Left kidney (tissue), 1 donor: ENCODE measurements at regions not wholly inside any gene's neighbourhood (a gene's known extent, or its start where the extent isn't known, plus 50 kb on each side); places are given as distances from the start of the nearest gene placed in this dataset.
"Not testable (repeated sequence)": the region's sequence is repeated elsewhere in the genome, so short reads cannot be mapped to it uniquely, and the experiment has no call there.

Source experiments
- DNase-seq: peaks from one replicate; pipeline ENCODE4 v3.0.0-alpha.2; 2013

DNA sequence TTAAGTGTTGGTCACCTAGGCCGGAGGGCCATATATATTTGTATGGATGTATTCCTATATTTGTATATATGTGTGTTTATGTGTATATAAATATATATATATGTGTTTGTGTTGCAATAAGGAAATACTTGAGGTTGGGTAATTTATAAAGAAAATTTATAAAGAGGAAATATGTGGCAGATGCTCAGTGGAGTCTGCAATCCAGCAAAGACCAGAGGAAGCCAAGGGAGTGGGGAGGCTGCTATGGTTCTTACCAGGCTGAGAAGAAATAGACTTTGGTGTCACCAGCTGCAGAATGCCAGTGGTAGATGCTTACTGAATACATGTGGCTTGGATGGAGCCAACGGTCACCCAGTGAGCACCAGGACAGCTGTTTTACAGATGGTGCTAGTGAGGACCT lies 97.4 kb upstream of the ELOVL5 start:
- DNase-seq = no peak

DNA sequence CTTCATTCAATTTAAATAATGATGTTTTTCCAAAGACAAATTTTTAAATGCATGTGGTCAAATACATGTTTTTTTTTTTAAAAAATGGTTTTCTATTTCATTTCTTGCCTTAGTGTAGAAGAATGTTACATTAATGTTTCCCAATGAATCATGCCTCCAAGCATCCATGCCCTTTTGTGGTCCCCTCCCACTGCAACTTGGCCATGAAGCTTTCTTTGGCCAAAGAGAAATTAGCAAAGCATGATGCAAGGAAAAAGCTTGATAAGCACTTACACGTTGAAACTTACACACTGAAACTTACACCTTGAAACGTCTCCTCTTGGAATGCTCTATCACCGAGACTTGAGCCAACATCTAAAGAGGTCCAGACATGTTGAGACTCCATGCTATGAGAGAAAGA lies 93.0 kb upstream of the ELOVL5 start:
- no peak for DNase-seq

DNA sequence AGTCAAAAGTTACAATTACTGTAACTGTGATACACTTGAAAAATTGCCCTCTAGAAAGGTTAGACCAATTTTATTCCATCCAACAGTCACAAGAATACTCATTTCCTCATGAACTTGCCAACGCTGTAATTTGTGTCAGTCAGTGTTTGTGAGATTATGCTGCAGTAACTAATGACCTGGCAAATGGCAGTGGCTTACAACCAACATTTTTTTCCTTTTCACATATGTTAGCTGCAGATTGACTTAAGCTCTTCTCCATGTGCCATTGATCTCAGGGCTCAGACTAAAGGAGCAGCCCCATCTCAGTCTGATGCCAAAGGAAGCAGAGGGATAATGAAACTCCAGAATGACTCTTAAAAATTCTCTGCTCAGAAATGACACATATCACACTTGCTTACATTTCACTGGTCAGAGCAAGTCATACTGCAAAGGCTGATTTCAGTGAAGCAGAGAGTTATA lies 92.3 kb upstream of the ELOVL5 start:
- DNase-seq = no peak

DNA sequence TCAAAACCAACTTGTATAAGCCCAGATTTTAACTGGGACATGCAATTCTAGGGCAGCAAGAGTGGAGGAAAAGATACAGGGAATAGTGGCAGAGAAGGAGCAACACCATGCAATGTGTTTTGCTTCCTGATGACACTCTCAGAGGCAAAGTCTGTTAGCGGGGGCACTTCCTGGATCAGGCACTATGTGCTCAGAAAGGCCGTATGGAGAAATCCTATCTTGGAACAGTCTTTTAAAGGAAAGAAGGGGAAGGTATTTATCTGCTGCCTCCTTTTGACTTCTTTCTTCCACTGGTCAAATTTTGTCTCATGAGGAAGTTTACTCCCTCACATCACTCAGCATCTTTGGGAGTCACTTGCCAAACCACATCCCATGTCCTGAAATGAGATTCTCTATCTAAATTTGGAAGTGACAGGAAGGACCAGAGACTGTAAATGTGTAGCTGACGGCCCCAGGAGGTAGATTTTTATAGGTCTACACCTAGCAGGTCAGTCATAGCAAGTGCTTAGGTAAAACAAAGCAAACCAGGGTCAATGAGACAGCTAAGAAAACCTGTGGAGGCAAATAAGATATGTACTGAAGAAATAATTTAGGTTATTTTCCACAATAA lies 91.7 kb upstream of the ELOVL5 start:
- no peak for DNase-seq

DNA sequence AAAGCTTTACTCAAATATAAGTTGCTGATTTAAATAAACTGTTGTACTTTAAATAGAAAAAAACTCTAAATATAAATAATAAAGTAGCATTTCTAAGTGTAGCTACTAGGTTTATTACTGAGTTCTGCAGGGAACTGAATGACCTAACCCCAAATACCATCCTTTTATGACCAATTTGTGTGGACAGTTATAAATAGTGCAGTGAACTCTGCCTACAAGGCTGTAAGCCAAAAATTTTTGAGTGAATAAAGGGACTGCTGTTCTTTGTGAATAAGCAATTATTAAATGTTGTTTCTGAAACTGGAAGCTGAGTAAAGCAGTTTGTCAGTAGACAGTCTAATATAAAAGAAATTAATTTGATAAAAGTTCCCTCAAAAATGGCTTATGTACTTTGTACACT lies 90.8 kb upstream of the ELOVL5 start:
- no peak for DNase-seq

DNA sequence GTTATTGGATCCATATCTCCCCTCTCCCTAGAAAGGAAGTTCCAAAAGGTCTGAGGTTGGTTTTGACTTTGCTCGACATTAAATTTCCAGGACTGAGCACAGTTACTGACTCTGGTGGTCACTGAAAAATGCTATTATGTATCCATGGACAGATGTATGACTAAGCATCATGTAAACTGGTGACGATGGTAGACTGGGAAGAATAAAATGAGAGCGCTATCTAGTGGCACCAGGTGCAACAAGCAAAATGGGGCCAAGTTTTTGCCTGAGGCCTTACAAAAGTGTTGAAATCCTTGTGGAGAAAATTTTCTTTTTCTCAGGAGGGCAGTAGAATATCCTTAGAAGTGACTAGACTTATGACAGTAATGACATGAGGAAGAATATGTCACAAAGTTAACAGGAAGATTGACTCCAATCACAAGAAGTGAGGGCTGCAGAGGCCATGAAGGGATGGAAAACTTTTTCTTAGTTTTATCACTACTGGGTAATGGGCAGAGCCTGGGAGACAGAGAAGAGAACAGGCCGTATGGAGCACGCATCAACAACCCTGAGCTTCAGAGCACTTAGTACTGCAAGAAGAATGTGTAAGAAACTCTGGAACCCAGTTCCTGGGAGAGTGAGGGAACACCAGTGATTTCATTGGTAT lies 88.9 kb upstream of the ELOVL5 start:
- DNase-seq = peak; percentile 30

DNA sequence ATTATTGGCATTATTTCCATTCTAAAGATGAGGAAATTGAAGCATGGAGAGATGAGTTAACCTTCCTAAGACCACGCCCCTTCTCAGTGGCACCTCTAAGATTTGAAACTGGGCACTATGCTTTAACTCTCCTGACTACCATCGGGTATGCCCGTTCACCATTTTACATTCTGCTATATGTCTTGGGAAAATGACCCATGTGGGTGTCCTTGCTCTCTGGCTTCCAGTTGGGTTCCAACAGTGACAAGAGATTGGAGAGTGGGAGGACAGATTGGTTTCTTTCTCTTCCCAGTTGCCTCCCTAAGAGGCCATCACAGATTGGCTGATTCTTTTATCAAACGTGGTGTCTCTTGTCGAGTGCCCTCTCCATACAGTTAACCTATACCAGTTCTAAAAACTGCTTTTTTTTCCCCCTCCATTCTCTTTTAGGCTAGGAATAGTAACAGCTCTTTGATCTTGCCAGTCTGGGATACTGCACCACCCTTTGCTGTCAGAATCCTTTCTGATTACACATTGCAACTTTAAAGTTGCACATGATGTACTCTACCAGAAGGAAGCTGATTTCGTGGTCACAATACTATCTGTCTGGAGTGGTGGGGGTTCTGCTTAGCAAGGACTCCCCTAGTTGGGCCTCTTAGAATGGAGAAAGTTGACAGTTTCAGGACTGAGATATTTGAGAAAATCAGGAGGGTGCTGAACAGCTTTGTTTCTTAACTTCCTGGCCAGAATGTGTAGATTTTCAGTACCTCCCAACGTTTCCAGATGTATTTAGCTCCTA lies 88.0 kb upstream of the ELOVL5 start:
- no peak for DNase-seq

DNA sequence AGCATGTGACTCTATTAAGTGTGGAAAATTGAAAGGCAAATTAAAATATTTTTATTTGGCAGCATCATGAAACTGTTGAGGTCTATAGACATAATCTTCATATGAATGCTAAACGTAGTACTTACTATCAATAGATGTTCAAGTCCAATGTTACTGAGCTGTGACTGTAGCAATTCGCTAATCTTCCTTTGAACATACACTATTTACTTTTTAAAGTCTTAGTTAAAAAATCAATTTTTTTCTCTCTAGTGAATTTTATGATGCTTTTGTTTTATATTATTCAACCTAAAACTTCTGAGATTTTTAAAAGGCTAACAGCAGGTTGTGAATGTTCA lies 85.2 kb upstream of the ELOVL5 start:
- DNase-seq = no peak

DNA sequence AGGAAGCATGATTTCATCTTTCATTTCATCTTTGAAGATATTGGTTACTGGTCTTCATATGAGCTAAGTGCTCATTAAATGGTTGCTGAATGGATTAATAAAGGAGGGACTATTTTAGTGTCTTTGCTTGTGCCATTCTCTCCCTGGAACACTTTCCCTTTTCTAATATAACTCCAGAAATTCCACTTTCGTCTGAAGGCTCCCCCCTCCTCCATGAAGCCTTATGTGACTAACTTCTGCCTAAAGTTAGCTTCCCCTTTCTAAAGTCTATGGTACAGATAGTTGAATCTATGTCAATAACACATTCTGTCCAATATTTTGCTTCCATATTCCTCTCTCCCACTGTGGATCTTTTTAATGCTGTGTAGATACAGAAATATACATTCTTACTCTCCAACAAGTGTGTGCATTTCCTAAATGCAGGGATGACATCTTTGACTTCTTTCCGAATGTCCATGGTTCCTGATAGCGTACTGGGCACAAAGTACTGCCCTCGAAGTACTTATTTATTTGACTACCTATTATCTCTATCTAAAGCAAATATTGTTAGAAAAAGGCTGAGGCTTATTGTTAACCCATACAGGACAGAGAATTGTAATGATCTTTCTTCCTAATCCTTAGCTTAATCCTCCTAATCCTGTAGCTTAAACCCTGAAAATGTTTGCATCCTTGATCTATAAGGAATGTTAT lies 84.7 kb upstream of the ELOVL5 start:
- DNase-seq = no peak

DNA sequence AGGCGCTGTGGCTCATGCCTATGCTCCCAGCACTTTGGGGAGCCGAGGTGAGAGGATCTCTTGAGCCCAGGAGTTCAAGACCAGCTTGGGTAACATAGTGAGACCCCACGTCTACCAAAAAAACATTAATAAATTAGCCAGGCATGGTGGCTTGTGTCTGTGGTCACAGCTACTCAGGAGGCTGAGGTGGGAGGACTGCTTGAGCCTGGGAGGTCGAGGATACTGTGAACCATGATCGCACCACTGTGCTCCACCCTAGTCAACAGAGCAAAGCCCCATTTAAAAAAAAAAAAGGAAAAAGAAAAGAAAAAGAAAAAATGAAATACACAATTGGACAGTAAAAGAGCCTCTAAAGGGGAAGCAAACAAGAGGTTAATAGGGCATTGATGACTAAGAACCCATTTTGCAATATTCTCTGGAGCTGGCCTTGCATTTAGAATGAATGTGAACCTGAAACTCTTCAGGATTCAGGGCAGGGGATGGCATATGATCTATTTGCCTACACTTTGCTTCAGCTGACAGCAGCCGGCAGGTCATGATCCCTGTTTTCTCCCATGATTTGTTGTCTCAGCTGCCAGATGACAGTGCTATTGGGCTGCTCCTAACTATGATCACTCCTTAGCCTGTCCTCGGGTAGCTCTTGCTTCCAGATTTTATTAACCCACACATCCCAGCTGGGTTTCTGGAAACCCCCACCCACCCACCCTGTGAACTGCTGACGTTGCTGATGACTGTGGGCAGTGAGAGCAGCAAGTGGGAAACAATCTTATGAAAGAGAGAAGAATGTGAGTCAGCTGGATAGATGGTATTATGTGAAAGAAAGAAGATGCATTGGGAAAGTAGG lies 83.8 kb upstream of the ELOVL5 start:
- peak; percentile 52 for DNase-seq

DNA sequence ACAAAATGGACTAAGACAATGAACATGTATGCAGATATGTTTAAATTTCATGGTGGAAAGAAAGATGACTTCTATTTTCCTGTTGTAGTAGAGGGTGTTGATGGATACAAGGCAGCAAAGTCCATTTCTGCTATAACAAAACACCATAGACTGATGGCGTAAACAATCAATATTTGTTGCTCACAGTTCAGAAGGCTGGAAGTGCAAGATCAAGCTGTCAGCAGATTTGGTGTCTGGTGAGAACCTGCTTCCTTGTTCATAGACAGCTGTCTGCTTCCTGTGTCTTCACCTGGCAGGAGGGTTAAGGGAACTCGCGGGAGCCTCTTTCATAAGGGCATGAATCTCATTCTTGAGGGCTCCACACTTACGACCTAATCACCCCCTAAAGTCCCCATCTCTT lies 83.0 kb upstream of the ELOVL5 start:
- DNase-seq = no peak

DNA sequence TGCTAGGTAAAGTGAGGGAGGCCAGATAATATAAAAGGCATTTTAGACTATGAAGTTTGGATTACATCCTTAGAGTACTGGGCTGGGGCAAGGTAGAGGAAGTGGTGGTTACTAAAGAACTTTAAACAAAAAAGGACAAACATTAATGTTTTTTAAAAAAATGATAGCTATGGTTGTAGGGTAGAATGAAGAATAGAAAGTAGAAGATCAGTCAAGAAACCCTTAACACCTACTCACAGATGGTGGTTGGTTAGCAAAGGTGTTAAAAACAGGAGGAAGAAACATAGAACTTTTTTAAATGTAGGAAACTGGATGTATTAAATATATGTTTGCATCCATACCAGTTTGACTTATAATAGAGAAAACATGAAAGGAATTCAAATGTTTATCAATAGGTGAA lies 80.7 kb upstream of the ELOVL5 start:
- no peak for DNase-seq

DNA sequence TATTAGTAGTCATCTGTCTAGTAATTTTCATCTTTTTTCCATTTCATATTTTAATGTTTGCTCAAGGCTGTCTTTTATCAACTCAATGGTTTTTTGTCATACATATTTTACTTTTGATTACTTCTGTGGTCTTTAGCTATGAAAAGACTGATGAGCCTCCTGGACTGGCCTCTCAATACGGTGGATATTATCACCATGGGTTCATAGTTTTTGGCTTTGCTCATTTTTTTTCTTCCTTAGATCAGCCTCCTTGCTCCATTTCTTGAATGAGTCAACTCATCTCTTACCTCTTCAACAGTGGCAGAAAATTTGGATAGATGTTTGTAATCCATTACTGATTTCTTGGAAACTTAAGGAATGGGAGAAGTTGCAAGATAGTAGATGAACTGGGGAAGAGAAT lies 80.1 kb upstream of the ELOVL5 start:
- DNase-seq = no peak

DNA sequence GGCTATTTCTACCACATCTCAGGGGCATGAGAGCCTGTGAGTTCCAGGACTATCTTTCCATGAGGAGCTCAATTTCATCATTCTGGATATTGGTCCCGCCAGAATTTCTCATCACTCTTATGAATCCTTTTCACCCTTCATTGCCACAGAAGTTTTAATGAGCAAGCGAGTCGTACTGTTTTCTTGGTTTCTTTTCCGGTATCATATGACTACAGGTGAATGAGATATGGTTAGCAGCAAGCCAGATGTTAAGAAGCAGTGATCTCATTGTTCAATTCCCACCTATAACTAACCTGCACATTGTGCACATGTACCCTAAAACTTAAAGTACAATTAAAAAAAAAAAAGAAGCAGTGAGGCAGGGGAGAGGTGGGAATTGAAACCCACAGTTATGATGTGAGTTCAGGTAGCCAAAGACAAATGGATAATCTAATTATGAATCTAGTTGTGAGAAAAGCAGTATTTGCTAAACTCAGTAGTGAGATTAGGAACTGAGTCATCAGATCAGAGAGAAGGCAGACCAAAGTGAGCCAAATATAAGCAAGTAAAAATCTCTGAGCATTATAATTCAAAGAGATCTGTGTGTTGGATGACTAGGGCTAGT lies 78.0 kb upstream of the ELOVL5 start:
- no peak for DNase-seq

DNA sequence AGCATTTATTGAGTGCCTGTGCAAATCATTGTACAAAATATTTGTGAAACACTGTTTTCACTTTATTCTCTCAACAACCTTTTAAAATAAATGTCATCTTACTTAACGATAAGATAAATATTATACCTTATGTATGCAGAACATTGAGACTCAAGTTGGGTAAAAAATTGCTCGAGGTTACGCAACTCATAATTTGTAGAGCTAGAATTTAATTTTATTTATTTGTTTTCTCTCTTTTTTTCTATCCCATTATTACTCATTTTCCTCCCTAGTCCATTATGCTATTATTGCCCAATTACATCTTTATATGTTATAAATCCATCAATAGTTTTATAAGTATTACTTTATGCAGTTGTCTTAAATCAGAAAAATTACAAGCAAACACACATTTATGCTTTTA lies 77.4 kb upstream of the ELOVL5 start:
- no peak for DNase-seq

DNA sequence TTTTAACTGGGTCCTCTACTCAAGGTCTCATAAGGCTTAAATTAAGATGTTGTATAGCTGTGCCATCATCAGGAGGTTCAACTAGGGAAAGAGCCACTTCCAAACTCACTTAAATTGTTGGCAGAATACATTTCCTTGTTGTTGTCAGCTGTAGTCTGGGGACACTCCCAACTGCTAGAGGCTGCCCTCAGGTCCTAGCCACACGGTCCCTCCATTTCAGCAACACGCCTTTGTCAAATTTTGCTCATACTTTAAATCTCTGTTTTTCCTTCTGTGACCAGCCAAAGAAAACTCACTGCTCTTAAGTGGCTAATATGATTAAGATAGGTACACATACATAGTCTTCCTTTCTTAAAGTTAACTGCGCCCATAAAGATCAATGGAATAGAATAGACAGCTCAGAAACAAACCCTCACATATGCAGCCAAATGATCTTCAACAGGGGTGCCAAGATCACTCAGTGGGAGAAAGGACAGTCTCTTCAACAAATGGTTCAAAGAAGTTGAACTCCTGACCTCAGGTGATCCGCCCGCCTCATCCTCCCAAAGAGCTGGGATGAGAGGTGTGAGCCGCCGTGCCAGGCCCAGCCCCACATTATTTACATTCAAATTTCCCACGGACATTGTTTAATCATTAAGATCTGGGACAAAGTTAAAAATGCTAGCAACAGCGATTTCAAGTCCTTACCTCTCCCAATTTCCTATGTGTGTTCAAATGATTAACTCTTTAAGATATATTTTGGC lies 76.4 kb upstream of the ELOVL5 start:
- no peak for DNase-seq

DNA sequence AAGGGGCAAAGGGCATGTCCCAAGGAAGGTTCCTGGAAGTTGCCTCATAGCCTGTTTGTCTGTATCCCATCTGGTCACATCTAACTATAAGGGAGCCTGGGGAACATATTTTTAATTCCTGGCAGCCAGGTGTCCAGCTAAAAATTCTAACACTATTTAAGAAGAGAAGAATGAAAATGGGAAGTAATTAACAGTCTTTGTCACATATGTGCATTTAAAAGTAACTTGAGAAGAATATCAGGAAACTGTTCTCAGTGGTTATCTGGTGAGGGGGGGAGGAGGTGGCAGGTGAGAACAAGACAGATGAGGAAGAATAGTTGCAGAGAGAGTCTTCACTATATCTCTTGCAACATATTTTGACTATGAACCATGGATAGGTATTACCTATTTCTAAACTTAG lies 75.5 kb upstream of the ELOVL5 start:
- DNase-seq = no peak

DNA sequence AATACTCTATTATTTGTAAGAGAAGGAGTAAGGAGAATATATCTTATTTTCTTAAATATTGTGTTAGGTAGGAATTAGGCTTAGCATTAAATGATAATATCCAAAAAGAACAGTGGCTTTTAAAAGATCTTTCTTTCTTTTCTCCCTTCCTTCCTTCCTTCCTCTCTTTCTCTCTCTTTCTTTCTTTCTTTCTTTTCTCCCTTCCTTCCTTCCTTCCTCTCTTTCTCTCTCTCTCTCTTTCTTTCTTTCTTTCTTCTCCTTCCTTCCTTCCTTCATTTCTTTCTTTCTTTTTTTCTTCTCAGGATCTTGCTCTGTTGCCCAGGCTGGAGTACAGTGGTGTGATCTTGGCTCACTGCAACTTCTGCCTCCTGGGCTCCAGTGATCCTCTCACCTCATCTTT lies 74.8 kb upstream of the ELOVL5 start:
- DNase-seq = not testable (repeated sequence)

DNA sequence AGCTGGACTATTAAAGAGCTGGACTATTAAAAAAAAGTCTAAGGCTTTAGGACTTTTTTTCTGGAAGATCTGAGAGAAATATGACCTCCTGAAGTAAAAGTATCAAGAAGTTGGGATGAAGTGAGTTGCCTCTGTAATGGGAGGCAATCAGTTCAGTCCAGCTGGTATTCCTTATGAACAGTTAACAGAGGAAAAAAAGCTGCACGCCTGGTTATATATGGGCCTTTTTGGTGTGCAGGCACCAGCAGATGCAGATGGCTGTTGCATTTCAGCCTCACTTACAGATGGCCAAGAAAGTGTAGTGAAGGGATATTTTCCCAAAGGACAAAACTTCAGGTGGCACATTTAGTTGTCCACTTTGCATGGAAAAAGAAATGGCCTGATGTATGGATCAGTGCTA lies 70.3 kb upstream of the ELOVL5 start:
- no peak for DNase-seq

DNA sequence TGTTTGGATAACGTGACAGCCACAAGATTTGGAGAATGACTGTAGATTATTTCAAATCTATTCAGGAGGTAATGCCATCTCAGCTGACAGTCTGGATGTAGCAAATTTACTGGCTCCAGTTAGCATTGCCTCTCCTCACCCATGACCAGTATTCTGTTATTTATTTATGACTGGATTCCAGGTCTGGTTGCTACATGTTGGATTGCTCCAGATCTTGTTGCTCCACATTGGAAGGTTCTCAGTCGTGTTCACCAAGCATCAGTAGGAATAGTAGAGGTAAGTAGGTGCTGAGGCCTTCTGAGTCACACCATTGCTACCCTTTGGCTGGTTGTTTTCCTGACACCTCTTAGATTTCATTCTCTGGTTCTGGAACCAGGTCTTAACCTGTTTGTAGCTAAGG lies 69.5 kb upstream of the ELOVL5 start:
- no peak for DNase-seq

DNA sequence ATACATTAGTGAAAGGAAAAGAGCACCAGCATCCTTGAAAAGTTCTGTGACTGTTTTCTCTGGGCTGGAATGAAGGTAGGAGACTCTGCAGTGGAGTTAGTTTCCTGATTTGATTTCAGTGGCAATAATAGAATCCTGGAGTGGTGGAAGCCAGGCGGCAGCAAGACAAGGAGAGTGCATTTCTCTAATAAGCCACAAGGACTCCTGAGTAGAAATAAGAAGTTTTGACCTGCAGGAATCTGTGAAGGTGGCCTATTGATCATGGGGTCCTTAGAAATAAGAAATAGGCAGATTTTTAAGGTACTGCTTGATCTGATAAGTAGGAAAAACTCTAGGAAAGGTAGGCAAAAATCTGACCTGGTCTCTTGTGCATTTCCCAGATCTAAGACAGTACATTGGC lies 68.4 kb upstream of the ELOVL5 start:
- DNase-seq = no peak
